ENCODE measurements at regions not wholly inside any gene's neighbourhood (a gene's known extent, or its start where the extent isn't known, plus 50 kb on each side); places are given as distances from the start of the nearest gene placed in this dataset.

DNA sequence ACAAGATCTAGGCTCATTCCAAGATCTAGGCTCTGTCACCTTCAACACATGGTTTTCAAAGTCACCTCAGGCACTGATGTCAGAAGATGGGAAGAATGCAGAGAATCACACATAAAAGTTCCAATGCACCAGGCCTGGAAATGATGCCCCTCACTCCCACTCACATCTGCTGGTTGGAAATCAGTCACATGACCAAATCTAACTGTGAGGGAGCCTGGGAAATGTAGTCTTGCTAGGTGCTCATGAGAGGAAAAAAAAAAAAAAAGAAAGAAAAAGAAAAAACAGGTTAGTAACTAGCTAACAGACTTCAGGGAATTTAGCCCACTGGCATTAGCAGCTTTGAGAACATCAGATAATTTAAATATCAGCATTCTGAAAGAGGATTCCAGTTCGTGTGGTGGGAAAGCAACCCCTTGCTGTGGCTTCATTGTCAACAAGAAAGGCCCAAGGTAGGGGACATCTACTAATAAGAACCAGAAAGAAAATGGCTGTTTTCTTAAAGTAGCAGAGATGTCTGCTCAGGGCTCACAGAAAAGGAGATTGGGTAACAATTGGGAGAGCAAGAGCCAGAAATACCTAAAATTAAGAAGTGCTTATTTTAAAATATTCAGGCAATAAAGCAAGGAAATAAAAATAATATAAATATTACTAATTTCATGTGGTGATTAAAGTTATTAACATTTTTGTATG is 614.3 kb downstream of the ACTL7B start:
- H3K9ac ChIP-seq (ENCODE audit: low read depth in 1 of 2, low read length in 2 of 2): no peak overlapping the region
- no peak for DNase-seq (ENCODE audit: low spot score)
- H3K36me3 ChIP-seq (ENCODE audit: control insufficient read depth in 4 of 4, insufficient read depth in 3 of 4, low read depth in 1 of 4, low read length in 3 of 4): no peaks in the 10 kb centered on the region
- H3K9me3 ChIP-seq (ENCODE audit: control insufficient read depth in 4 of 4, low read length in 3 of 4): no peaks in the 10 kb centered on the region
- H3K4me1 ChIP-seq (ENCODE audit: control insufficient read depth in 4 of 4, insufficient read depth in 4 of 4, low read length in 3 of 4): no peaks in the 10 kb centered on the region
- 79% methylated on average over 1 of the region's 1 CpG for WGBS
- TF ChIP-seq NR2F2 (IDR thresholded peaks at IDR 0.05) (no peak), EGR1 (IDR thresholded peaks at IDR 0.05; ENCODE audit: low read depth in 2 of 2) (no peak), HNF4A (conservative IDR thresholded peaks at IDR 0.05) (no peak), YY1 (IDR thresholded peaks at IDR 0.05) (no peak), TAF1 (conservative IDR thresholded peaks at IDR 0.05) (no peak), FOXA1 (IDR thresholded peaks at IDR 0.05) (no peak), FOXA2 (IDR thresholded peaks at IDR 0.05) (no peak), SP1 (IDR thresholded peaks at IDR 0.05) (no peak), JUND (IDR thresholded peaks at IDR 0.05) (no peak), RXRA (IDR thresholded peaks at IDR 0.05) (no peak), RAD21 (IDR thresholded peaks at IDR 0.05) (no peak), GABPA (IDR thresholded peaks at IDR 0.05 in 1 of 2, conservative IDR thresholded peaks at IDR 0.05 in 1 of 2) (no peak)
- TF ChIP-seq, protein P1, sequence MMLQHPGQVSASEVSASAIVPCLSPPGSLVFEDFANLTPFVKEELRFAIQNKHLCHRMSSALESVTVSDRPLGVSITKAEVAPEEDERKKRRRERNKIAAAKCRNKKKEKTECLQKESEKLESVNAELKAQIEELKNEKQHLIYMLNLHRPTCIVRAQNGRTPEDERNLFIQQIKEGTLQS (IDR thresholded peaks at IDR 0.05): no peak
- TF ChIP-seq, protein P2, sequence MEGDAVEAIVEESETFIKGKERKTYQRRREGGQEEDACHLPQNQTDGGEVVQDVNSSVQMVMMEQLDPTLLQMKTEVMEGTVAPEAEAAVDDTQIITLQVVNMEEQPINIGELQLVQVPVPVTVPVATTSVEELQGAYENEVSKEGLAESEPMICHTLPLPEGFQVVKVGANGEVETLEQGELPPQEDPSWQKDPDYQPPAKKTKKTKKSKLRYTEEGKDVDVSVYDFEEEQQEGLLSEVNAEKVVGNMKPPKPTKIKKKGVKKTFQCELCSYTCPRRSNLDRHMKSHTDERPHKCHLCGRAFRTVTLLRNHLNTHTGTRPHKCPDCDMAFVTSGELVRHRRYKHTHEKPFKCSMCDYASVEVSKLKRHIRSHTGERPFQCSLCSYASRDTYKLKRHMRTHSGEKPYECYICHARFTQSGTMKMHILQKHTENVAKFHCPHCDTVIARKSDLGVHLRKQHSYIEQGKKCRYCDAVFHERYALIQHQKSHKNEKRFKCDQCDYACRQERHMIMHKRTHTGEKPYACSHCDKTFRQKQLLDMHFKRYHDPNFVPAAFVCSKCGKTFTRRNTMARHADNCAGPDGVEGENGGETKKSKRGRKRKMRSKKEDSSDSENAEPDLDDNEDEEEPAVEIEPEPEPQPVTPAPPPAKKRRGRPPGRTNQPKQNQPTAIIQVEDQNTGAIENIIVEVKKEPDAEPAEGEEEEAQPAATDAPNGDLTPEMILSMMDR (IDR thresholded peaks at IDR 0.05; ENCODE audit: low read depth, low read length, missing input control): no peak
- TF ChIP-seq, protein P3, sequence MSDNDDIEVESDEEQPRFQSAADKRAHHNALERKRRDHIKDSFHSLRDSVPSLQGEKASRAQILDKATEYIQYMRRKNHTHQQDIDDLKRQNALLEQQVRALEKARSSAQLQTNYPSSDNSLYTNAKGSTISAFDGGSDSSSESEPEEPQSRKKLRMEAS (IDR thresholded peaks at IDR 0.05): no peak
- TF ChIP-seq, protein P4, sequence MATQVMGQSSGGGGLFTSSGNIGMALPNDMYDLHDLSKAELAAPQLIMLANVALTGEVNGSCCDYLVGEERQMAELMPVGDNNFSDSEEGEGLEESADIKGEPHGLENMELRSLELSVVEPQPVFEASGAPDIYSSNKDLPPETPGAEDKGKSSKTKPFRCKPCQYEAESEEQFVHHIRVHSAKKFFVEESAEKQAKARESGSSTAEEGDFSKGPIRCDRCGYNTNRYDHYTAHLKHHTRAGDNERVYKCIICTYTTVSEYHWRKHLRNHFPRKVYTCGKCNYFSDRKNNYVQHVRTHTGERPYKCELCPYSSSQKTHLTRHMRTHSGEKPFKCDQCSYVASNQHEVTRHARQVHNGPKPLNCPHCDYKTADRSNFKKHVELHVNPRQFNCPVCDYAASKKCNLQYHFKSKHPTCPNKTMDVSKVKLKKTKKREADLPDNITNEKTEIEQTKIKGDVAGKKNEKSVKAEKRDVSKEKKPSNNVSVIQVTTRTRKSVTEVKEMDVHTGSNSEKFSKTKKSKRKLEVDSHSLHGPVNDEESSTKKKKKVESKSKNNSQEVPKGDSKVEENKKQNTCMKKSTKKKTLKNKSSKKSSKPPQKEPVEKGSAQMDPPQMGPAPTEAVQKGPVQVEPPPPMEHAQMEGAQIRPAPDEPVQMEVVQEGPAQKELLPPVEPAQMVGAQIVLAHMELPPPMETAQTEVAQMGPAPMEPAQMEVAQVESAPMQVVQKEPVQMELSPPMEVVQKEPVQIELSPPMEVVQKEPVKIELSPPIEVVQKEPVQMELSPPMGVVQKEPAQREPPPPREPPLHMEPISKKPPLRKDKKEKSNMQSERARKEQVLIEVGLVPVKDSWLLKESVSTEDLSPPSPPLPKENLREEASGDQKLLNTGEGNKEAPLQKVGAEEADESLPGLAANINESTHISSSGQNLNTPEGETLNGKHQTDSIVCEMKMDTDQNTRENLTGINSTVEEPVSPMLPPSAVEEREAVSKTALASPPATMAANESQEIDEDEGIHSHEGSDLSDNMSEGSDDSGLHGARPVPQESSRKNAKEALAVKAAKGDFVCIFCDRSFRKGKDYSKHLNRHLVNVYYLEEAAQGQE (IDR thresholded peaks at IDR 0.05): no peak
- TF ChIP-seq, protein P5, sequence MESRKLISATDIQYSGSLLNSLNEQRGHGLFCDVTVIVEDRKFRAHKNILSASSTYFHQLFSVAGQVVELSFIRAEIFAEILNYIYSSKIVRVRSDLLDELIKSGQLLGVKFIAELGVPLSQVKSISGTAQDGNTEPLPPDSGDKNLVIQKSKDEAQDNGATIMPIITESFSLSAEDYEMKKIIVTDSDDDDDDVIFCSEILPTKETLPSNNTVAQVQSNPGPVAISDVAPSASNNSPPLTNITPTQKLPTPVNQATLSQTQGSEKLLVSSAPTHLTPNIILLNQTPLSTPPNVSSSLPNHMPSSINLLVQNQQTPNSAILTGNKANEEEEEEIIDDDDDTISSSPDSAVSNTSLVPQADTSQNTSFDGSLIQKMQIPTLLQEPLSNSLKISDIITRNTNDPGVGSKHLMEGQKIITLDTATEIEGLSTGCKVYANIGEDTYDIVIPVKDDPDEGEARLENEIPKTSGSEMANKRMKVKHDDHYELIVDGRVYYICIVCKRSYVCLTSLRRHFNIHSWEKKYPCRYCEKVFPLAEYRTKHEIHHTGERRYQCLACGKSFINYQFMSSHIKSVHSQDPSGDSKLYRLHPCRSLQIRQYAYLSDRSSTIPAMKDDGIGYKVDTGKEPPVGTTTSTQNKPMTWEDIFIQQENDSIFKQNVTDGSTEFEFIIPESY (IDR thresholded peaks at IDR 0.05): no peak
- no peak overlapping the region for H3K27ac ChIP-seq (ENCODE audit: low read depth in 1 of 2, low read length in 2 of 2)
- no peak overlapping the region for H3K4me3 ChIP-seq (ENCODE audit: low read depth in 1 of 3, low read length in 3 of 3)
- H3K27me3 ChIP-seq (ENCODE audit: control insufficient read depth in 4 of 4, insufficient read depth in 4 of 4, low read length in 3 of 4): no peaks in the 10 kb centered on the region
